ENCODE measurements at regions not wholly inside any gene's neighbourhood (a gene's known extent, or its start where the extent isn't known, plus 50 kb on each side); places are given as distances from the start of the nearest gene placed in this dataset.

DNA sequence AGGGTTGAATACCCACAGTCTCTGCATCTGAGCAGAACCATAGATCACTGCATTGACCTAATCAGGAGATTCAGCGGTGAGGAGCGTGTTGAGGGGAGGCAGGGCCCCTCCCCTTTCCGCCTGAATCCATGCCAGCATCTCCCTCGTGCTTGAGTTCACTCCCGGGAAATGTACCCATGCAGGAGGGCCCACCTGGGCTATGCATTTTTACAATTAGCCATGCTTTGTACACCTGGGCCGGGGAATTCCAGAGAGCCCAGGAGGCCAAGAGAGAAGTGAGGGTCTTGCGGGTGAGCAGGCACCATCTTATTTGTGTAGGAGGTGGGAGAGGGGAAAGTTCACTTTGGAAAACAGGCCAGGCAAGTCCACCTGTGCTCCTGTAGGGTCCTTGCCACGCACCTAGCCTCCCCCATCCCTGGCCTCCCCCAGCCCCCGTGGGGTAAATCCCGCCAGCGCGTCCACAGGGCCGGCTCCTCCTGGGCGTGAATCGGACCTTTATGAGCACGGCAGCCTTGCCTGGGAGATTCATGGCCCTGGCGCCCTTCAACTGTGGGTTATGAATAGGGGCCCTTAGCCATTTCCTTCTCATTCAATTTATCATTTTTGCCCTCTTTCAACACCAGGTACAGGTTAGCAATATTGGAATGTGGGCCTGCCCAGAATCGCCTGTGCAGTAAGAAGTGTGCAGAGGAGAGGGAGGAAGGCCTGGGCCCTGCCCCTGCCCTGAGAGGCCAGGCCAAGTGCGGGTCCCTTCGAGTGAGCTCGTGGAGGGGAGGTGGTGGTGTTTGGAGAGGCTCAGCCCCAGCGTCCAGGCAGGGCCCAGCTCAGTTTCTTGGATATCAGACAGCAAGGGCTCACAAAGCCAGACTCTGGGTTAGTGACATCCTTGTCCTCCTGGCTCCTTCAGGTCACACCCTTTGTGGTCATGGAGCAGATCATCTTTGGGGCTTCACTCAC, 84.4 kb upstream of the ACTRT2 start:
- TF ChIP-seq CTCF (IDR thresholded peaks at IDR 0.05 in 4 of 5, conservative IDR thresholded peaks at IDR 0.05 in 1 of 5) = no peak
- TF ChIP-seq POLR2A (IDR thresholded peaks at IDR 0.05) = no peak

All from gastrocnemius medialis (tissue), 4 donors.